ENCODE measurements at regions not wholly inside any gene's neighbourhood (a gene's known extent, or its start where the extent isn't known, plus 50 kb on each side); places are given as distances from the start of the nearest gene placed in this dataset.

GRCh38 chr11:42593441-42593840, 718.4 kb upstream of the API5 start:
- no peak for TF ChIP-seq CTCF (IDR thresholded peaks at IDR 0.05)
- no peak for TF ChIP-seq POLR2A (IDR thresholded peaks at IDR 0.05)

Measured in gastroesophageal sphincter (tissue), 3 donors.